H9 (cell line): ENCODE measurements at regions not wholly inside any gene's neighbourhood (a gene's known extent, or its start where the extent isn't known, plus 50 kb on each side); places are given as distances from the start of the nearest gene placed in this dataset.

Source experiments
- DNase-seq: peaks from one replicate; pipeline ENCODE4 v3.0.0-alpha.2; 2017
- H2AFZ ChIP-seq: one replicate; pipeline ENCODE4 v1.6.1; 2013; ENCODE audit warnings: mild to moderate bottlenecking, low read length, control low read depth, moderate library complexity
- H2AK5ac ChIP-seq: 2 replicates; pipeline ENCODE4 v1.6.1; 2013; ENCODE audit warnings: low read length, control low read depth, mixed read lengths; ENCODE audit not compliant: insufficient read length
- H2BK120ac ChIP-seq: one replicate; pipeline ENCODE4 v1.6.1; 2013; ENCODE audit warnings: low read depth, mild to moderate bottlenecking, low read length, control low read depth, inconsistent platforms; ENCODE audit not compliant: poor library complexity, severe bottlenecking
- H2BK12ac ChIP-seq: 2 replicates; pipeline ENCODE4 v1.6.1; 2013; ENCODE audit warnings: low read length, control low read depth, mixed read lengths, low read depth; ENCODE audit not compliant: insufficient read length
- H2BK15ac ChIP-seq: 2 replicates; pipeline ENCODE4 v1.6.1; 2013; ENCODE audit warnings: low read depth, low read length, control low read depth
- H2BK20ac ChIP-seq: one replicate; pipeline ENCODE4 v1.6.1; 2013; ENCODE audit warnings: low read depth, mild to moderate bottlenecking, low read length, control low read depth, inconsistent platforms; ENCODE audit not compliant: poor library complexity, severe bottlenecking
- H2BK5ac ChIP-seq: 2 replicates; pipeline ENCODE4 v1.6.1; 2013; ENCODE audit warnings: low read length, control low read depth, mixed read lengths; ENCODE audit not compliant: insufficient read length
- H3K14ac ChIP-seq: 2 replicates; pipeline ENCODE4 v1.6.1; 2013; ENCODE audit warnings: low read length, control low read depth; ENCODE audit not compliant: insufficient read depth
- H3K18ac ChIP-seq: 2 replicates; pipeline ENCODE4 v1.6.1; 2013; ENCODE audit warnings: low read depth, mild to moderate bottlenecking, mixed read lengths, low read length, control low read depth; ENCODE audit not compliant: insufficient read length
- H3K23ac ChIP-seq: 2 replicates; pipeline ENCODE4 v1.6.1; 2013; ENCODE audit warnings: low read length, control low read depth, mixed read lengths, low read depth; ENCODE audit not compliant: insufficient read length
- H3K23me2 ChIP-seq: 2 replicates; pipeline ENCODE4 v1.6.1; 2013; ENCODE audit warnings: low read depth, mild to moderate bottlenecking, mixed read lengths, low read length, control low read depth; ENCODE audit not compliant: insufficient read length, poor library complexity, severe bottlenecking
- H3K27ac ChIP-seq: 2 replicates; pipeline ENCODE4 v1.5.1; 2013; ENCODE audit warnings: low read length, control low read depth, mixed read lengths, low read depth; ENCODE audit not compliant: insufficient read length
- H3K27me3 ChIP-seq: 2 replicates; pipeline ENCODE4 v1.6.1; 2013; ENCODE audit warnings: low read length, control low read depth, inconsistent platforms; ENCODE audit not compliant: insufficient read depth
- H3K4ac ChIP-seq: 2 replicates; pipeline ENCODE4 v1.6.1; 2013; ENCODE audit warnings: low read depth, mild to moderate bottlenecking, control low read depth, inconsistent platforms, low read length, moderate library complexity
- H3K4me1 ChIP-seq: 2 replicates; pipeline ENCODE4 v1.6.1; 2013; ENCODE audit warnings: low read length, control low read depth, inconsistent platforms; ENCODE audit not compliant: insufficient read depth
- H3K4me2 ChIP-seq: 2 replicates; pipeline ENCODE4 v1.6.1; 2013; ENCODE audit warnings: low read length, control low read depth, mixed read lengths; ENCODE audit not compliant: insufficient read length, insufficient read depth
- H3K56ac ChIP-seq: 2 replicates; pipeline ENCODE4 v1.6.1; 2013; ENCODE audit warnings: low read depth, mild to moderate bottlenecking, mixed read lengths, low read length, control low read depth; ENCODE audit not compliant: insufficient read length
- H3K79me1 ChIP-seq: 2 replicates; pipeline ENCODE4 v1.6.1; 2013; ENCODE audit warnings: low read depth, mild to moderate bottlenecking, moderate library complexity, low read length, control low read depth, inconsistent platforms; ENCODE audit not compliant: insufficient read depth, poor library complexity, severe bottlenecking
- H3K79me2 ChIP-seq: 2 replicates; pipeline ENCODE4 v1.6.1; 2013; ENCODE audit warnings: low read length, control low read depth, inconsistent platforms; ENCODE audit not compliant: insufficient read depth
- H3K9ac ChIP-seq: 2 replicates; pipeline ENCODE4 v1.6.1; 2013; ENCODE audit warnings: low read length, control low read depth, mixed read lengths; ENCODE audit not compliant: insufficient read length; ENCODE audit errors: extremely low read depth
- H3K9me3 ChIP-seq: one replicate; pipeline ENCODE4 v1.6.1; 2013; ENCODE audit warnings: low read depth, low read length, inconsistent platforms; ENCODE audit not compliant: control insufficient read depth
- H3T11ph ChIP-seq: one replicate; pipeline ENCODE4 v1.6.1; 2013; ENCODE audit warnings: mild to moderate bottlenecking, low read length, control low read depth, inconsistent platforms
- H4K20me1 ChIP-seq: one replicate; pipeline ENCODE4 v1.6.1; 2013; ENCODE audit not compliant: control insufficient read depth, insufficient read length, insufficient read depth
- H4K5ac ChIP-seq: 2 replicates; pipeline ENCODE4 v1.6.1; 2013; ENCODE audit warnings: low read depth, mild to moderate bottlenecking, mixed read lengths, low read length, control low read depth; ENCODE audit not compliant: insufficient read length
- H4K8ac ChIP-seq: replicated peaks from 2 replicates; pipeline ENCODE4 v1.6.1; 2013; ENCODE audit warnings: low read length, control low read depth, mixed read lengths, low read depth; ENCODE audit not compliant: insufficient read length
- H4K91ac ChIP-seq: 2 replicates; pipeline ENCODE4 v1.6.1; 2013; ENCODE audit warnings: low read depth, mild to moderate bottlenecking, moderate library complexity, mixed read lengths, low read length, control low read depth; ENCODE audit not compliant: insufficient read length
- H3K27ac Mint-ChIP-seq, 3 experiments: 2 replicates in 2 of 3; 3 replicates in 1 of 3; pipeline ENCODE4 v1.8.0; 2020 to 2021; ENCODE audit warnings: mixed read lengths in 3 of 3, mild to moderate bottlenecking in 1 of 3, moderate library complexity in 1 of 3
- H3K27me3 Mint-ChIP-seq: 2 replicates; pipeline ENCODE4 v1.8.0; 2021; ENCODE audit warnings: low read depth, mild to moderate bottlenecking, moderate library complexity, mixed read lengths
- H3K36me3 Mint-ChIP-seq, 3 experiments: 2 replicates in 2 of 3; 3 replicates in 1 of 3; pipeline ENCODE4 v1.8.0; 2020 to 2021; ENCODE audit warnings: low read depth in 3 of 3, mixed read lengths in 3 of 3; ENCODE audit not compliant: insufficient read depth in 1 of 3
- H3K4me1 Mint-ChIP-seq, 2 experiments: 2 replicates each; pipeline ENCODE4 v1.8.0; 2020; ENCODE audit warnings: mixed read lengths in 2 of 2
- H3K4me3 Mint-ChIP-seq, 2 experiments: 2 replicates in 1 of 2; 3 replicates in 1 of 2; pipeline ENCODE4 v1.8.0; 2020 to 2021; ENCODE audit warnings: mild to moderate bottlenecking in 2 of 2, mixed read lengths in 2 of 2, moderate library complexity in 1 of 2
- H3K9me3 Mint-ChIP-seq, 2 experiments: 2 replicates in 1 of 2; 3 replicates in 1 of 2; pipeline ENCODE4 v1.8.0; 2020; ENCODE audit warnings: mild to moderate bottlenecking in 2 of 2, mixed read lengths in 2 of 2, moderate library complexity in 1 of 2
- CTCF ChIP-seq: fragments of 200-600 bp; sonication (generic); conservative IDR thresholded peaks from 3 replicates; pipeline ENCODE4 v1.8.0; 2021; ENCODE audit warnings: antibody characterized with exemption, mild to moderate bottlenecking
- WGBS: extraction: QIAGEN DNeasy Blood & Tissue Kit; methylation state at CpG from one replicate; pipeline ENCODE4 v1.1.7; 2013; ENCODE audit warnings: missing lambda C conversion rate, low lambda C conversion rate, mixed read lengths; ENCODE audit not compliant: insufficient read length; ENCODE audit errors: extremely low coverage; 5-methylcytosine and 5-hydroxymethylcytosine counted together

- Histone ChIP-seq H2AK5ac (no peak overlapping the region), H3K4ac (no peak overlapping the region), H3K23me2 (no peaks in the 10 kb centered on the region), H3K9me3 (no peaks in the 10 kb centered on the region), H3K27me3 (no peaks in the 10 kb centered on the region), H3K4me2 (no peak overlapping the region), H3K79me1 (no peaks in the 10 kb centered on the region), H2BK20ac (no peak overlapping the region), H3K14ac (no peak overlapping the region), H2BK15ac (no peak overlapping the region), H2BK120ac (no peak overlapping the region), H3K27ac (no peak overlapping the region), H4K8ac (no peak overlapping the region), H4K91ac (no peak overlapping the region), H2AFZ (no peak overlapping the region), H4K5ac (no peak overlapping the region), H3T11ph (no peak overlapping the region), H3K79me2 (no peaks in the 10 kb centered on the region), H4K20me1 (no peaks in the 10 kb centered on the region), H3K9ac (no peak overlapping the region), H2BK5ac (no peak overlapping the region), H3K56ac (no peak overlapping the region), H3K18ac (no peak overlapping the region), H3K23ac (no peak overlapping the region), H3K4me1 (no peaks in the 10 kb centered on the region), H2BK12ac (no peak overlapping the region)
- DNase-seq: no peak
- Mint-ChIP-seq H3K9me3 (no peaks in the 10 kb centered on the region), H3K36me3 (no peaks in the 10 kb centered on the region), H3K4me3 (no peak overlapping the region), H3K27me3 (no peaks in the 10 kb centered on the region), H3K4me1 (no peaks in the 10 kb centered on the region), H3K27ac (no peak overlapping the region)
- no peak for TF ChIP-seq CTCF
- WGBS: no CpG with 5 or more reads among the region's 1 CpG
Measured at GRCh38 chr4:178554352-178554751, 1112.1 kb upstream of the AGA start.
